ENCODE measurements at regions not wholly inside any gene's neighbourhood (a gene's known extent, or its start where the extent isn't known, plus 50 kb on each side); places are given as distances from the start of the nearest gene placed in this dataset.

- Histone ChIP-seq H3K9me3 (ENCODE audit: low read depth, low read length, poor library complexity, severe bottlenecking) (peaks cover 9% of the 10 kb centered on the region), H3K27ac (ENCODE audit: low read depth, low read length, poor library complexity, severe bottlenecking) (no peak overlapping the region), H3K36me3 (ENCODE audit: insufficient read depth, low read length, poor library complexity, severe bottlenecking) (no peaks in the 10 kb centered on the region), H3K4me3 (ENCODE audit: low read depth, low read length, poor library complexity, severe bottlenecking) (no peak overlapping the region), H3K4me1 (ENCODE audit: insufficient read depth, low read length, poor library complexity, severe bottlenecking) (no peaks in the 10 kb centered on the region), H3K27me3 (replicated peaks; ENCODE audit: insufficient read depth, low read depth, low read length, poor library complexity) (no peaks in the 10 kb centered on the region)
- intact Hi-C loops (cut with micrococcal nuclease; ENCODE audit: unreplicated experiment), result no loop called here
- ChIA-PET CTCF (no interaction called here), POLR2A (ENCODE audit: low non-redundant PET) (no interaction called here)
- TF ChIP-seq EZH2 (IDR thresholded peaks at IDR 0.05; ENCODE audit: borderline replicate concordance, low read depth, low read length, poor library complexity, severe bottlenecking) (no peak), CTCF (conservative IDR thresholded peaks at IDR 0.05; ENCODE audit: low read depth, low read length) (no peak)
- no peak for DNase-seq (ENCODE audit: low spot score)
- no TSS peak for BruUV-seq (replicated peaks)
These were observed 463.9 kb downstream of the MN1 start for GRCh38 chr22:27337676-27338075.

GRCh38 chr22:27340047-27340446, 461.5 kb downstream of the MN1 start:
- intact Hi-C loops (cut with micrococcal nuclease; ENCODE audit: unreplicated experiment), result no loop called here
- CTCF ChIA-PET, result no interaction called here
- POLR2A ChIA-PET (ENCODE audit: low non-redundant PET), result no interaction called here
- Histone ChIP-seq H3K27ac (ENCODE audit: low read depth, low read length, poor library complexity, severe bottlenecking) (no peak overlapping the region), H3K4me3 (ENCODE audit: low read depth, low read length, poor library complexity, severe bottlenecking) (no peak overlapping the region), H3K36me3 (ENCODE audit: insufficient read depth, low read length, poor library complexity, severe bottlenecking) (no peaks in the 10 kb centered on the region), H3K9me3 (ENCODE audit: low read depth, low read length, poor library complexity, severe bottlenecking) (peaks cover 9% of the 10 kb centered on the region), H3K27me3 (replicated peaks; ENCODE audit: insufficient read depth, low read depth, low read length, poor library complexity) (no peaks in the 10 kb centered on the region), H3K4me1 (ENCODE audit: insufficient read depth, low read length, poor library complexity, severe bottlenecking) (no peaks in the 10 kb centered on the region)
- BruUV-seq (replicated peaks), result no TSS peak
- DNase-seq (ENCODE audit: low spot score), result no peak
- no peak for TF ChIP-seq CTCF (conservative IDR thresholded peaks at IDR 0.05; ENCODE audit: low read depth, low read length)
- no peak for TF ChIP-seq EZH2 (IDR thresholded peaks at IDR 0.05; ENCODE audit: borderline replicate concordance, low read depth, low read length, poor library complexity, severe bottlenecking)

GRCh38 chr22:27344546-27344945, 457.0 kb downstream of the MN1 start:
- ChIA-PET POLR2A (ENCODE audit: low non-redundant PET) (interaction anchor here (0.6 kb wide), 1 partner anchor 210 kb away, joined by 10 read pairs; no protein-coding TSS in a partner anchor), CTCF (no interaction called here)
- peaks cover 8% of the 10 kb centered on the region for H3K4me1 ChIP-seq (ENCODE audit: insufficient read depth, low read length, poor library complexity, severe bottlenecking)
- H3K27ac ChIP-seq (ENCODE audit: low read depth, low read length, poor library complexity, severe bottlenecking), result no peak overlapping the region
- intact Hi-C loops (cut with micrococcal nuclease; ENCODE audit: unreplicated experiment), result no loop called here
- no peak for DNase-seq (ENCODE audit: low spot score)
- no peaks in the 10 kb centered on the region for H3K36me3 ChIP-seq (ENCODE audit: insufficient read depth, low read length, poor library complexity, severe bottlenecking)
- BruUV-seq (replicated peaks), result no TSS peak
- peaks cover 9% of the 10 kb centered on the region for H3K9me3 ChIP-seq (ENCODE audit: low read depth, low read length, poor library complexity, severe bottlenecking)
- no peaks in the 10 kb centered on the region for H3K27me3 ChIP-seq (replicated peaks; ENCODE audit: insufficient read depth, low read depth, low read length, poor library complexity)
- TF ChIP-seq EZH2 (IDR thresholded peaks at IDR 0.05; ENCODE audit: borderline replicate concordance, low read depth, low read length, poor library complexity, severe bottlenecking) (no peak), CTCF (conservative IDR thresholded peaks at IDR 0.05; ENCODE audit: low read depth, low read length) (no peak)
- no peak overlapping the region for H3K4me3 ChIP-seq (ENCODE audit: low read depth, low read length, poor library complexity, severe bottlenecking)

Data from A673 (cell line).